H1 (cell line): ENCODE measurements at regions not wholly inside any gene's neighbourhood (a gene's known extent, or its start where the extent isn't known, plus 50 kb on each side); places are given as distances from the start of the nearest gene placed in this dataset.

Source experiments
- CTCF ChIA-PET: fragments of 300-600 bp; sonication (Branson Sonifier 250); formaldehyde crosslinking; loops from one replicate; lab custom pipeline; 2021; ENCODE audit not compliant: partially characterized antibody; lab: Charles Lee
- POLR2A ChIA-PET: fragments of 300-600 bp; sonication (Branson Sonifier 250); formaldehyde crosslinking; loops from one replicate; lab custom pipeline; 2021; ENCODE audit warnings: inconsistent platforms; ENCODE audit not compliant: partially characterized antibody; lab: Charles Lee
- DNase-seq, 2 experiments: peaks; one replicate each; pipeline versions ENCODE4 v3.0.0 to v3.0.0-alpha.2; 2010 to 2022; ENCODE audit warnings: low spot score in 2 of 2, low read depth in 1 of 2, mixed read lengths in 1 of 2
- FAIRE-seq: peaks from 2 replicates; lab custom pipeline; 2011; peaks lifted over from hg19 to GRCh38; lab: Jason Lieb, UNC
- H2AFZ ChIP-seq: 2 replicates; pipeline ENCODE4 v1.8.1; 2012; ENCODE audit warnings: low read length, inconsistent platforms
- H2AK5ac ChIP-seq: 2 replicates; pipeline ENCODE4 v1.6.1; 2013; ENCODE audit warnings: low read depth, low read length
- H2BK120ac ChIP-seq: replicated peaks from 2 replicates; pipeline ENCODE3; 2013; ENCODE audit warnings: low read depth, low read length, inconsistent platforms
- H2BK12ac ChIP-seq: 2 replicates; pipeline ENCODE4 v1.6.1; 2013; ENCODE audit warnings: low read depth, low read length
- H2BK15ac ChIP-seq: 2 replicates; pipeline ENCODE4 v1.6.1; 2013; ENCODE audit warnings: low read length
- H2BK20ac ChIP-seq: 2 replicates; pipeline ENCODE4 v1.6.1; 2013; ENCODE audit warnings: low read length
- H2BK5ac ChIP-seq: 2 replicates; pipeline ENCODE4 v1.6.1; 2013; ENCODE audit warnings: low read depth, low read length
- H3K14ac ChIP-seq: 2 replicates; pipeline ENCODE4 v1.6.1; 2013; ENCODE audit warnings: inconsistent platforms; ENCODE audit not compliant: insufficient read length
- H3K18ac ChIP-seq: 2 replicates; pipeline ENCODE4 v1.6.1; 2013; ENCODE audit warnings: low read length; ENCODE audit errors: extremely low read depth
- H3K23ac ChIP-seq: 2 replicates; pipeline ENCODE4 v1.6.1; 2013; ENCODE audit warnings: inconsistent platforms; ENCODE audit not compliant: insufficient read length
- H3K23me2 ChIP-seq: 2 replicates; pipeline ENCODE4 v1.6.1; 2013; ENCODE audit warnings: low read depth, low read length
- H3K27ac ChIP-seq: 2 replicates; pipeline ENCODE4 v1.6.1; 2011; ENCODE audit warnings: low read depth, low read length, inconsistent platforms
- H3K27me3 ChIP-seq, 4 experiments: replicated peaks in 1 of 4; 1 replicate in 1 of 4; 2 replicates in 3 of 4; pipeline versions ENCODE4 v1.6.1 to v1.8.1; 2011 to 2013; ENCODE audit warnings: low read length in 3 of 4, mild to moderate bottlenecking in 3 of 4, inconsistent platforms in 2 of 4, mixed read lengths in 2 of 4, moderate library complexity in 1 of 4; ENCODE audit not compliant: control insufficient read depth in 3 of 4, insufficient read depth in 3 of 4; ENCODE audit errors: extremely low read depth in 1 of 4
- H3K36me3 ChIP-seq, 4 experiments: 2 replicates each; pipeline versions ENCODE4 v1.6.1 to v1.8.1; 2011 to 2013; ENCODE audit warnings: mild to moderate bottlenecking in 4 of 4, low read length in 3 of 4, moderate library complexity in 2 of 4, control low read depth in 1 of 4, inconsistent platforms in 1 of 4; ENCODE audit not compliant: insufficient read depth in 4 of 4, control insufficient read depth in 2 of 4
- H3K4ac ChIP-seq: replicated peaks from 2 replicates; pipeline ENCODE3; 2013; ENCODE audit warnings: low read length, low read depth, mixed read lengths, inconsistent platforms; ENCODE audit not compliant: insufficient read length
- H3K4me1 ChIP-seq, 4 experiments: replicated peaks in 1 of 4; 1 replicate in 1 of 4; 2 replicates in 3 of 4; pipeline versions ENCODE4 v1.6.1 to v1.8.1; 2011 to 2013; ENCODE audit warnings: low read length in 3 of 4, inconsistent platforms in 2 of 4, mixed read lengths in 1 of 4; ENCODE audit not compliant: insufficient read depth in 4 of 4, control insufficient read depth in 3 of 4
- H3K4me2 ChIP-seq, 2 experiments: 2 replicates each; pipeline versions ENCODE4 v1.6.1 to v1.8.1; 2011 to 2013; ENCODE audit warnings: low read depth in 2 of 2, low read length in 2 of 2, control low read depth in 1 of 2, inconsistent platforms in 1 of 2, mild to moderate bottlenecking in 1 of 2; ENCODE audit not compliant: insufficient read depth in 1 of 2
- H3K4me3 ChIP-seq, 4 experiments: fragments of 200-600, 300-600 bp in 1 of 4; sonication (generic), shearing (Covaris generic), sonication (Bioruptor Twin) in 1 of 4; 2 replicates each; pipeline versions ENCODE4 v1.5.1 to v1.8.1; 2011 to 2016; ENCODE audit warnings: low read length in 4 of 4, low read depth in 3 of 4, control low read depth in 2 of 4, inconsistent platforms in 2 of 4, mild to moderate bottlenecking in 2 of 4, mixed read lengths in 1 of 4, moderate library complexity in 1 of 4; ENCODE audit not compliant: insufficient read depth in 2 of 4; ENCODE audit errors: extremely low read depth in 1 of 4
- H3K56ac ChIP-seq: replicated peaks from 2 replicates; pipeline ENCODE3; 2013; ENCODE audit warnings: low read depth, mild to moderate bottlenecking, mixed read lengths, low read length, inconsistent platforms; ENCODE audit not compliant: insufficient read length
- H3K79me1 ChIP-seq: 2 replicates; pipeline ENCODE4 v1.6.1; 2013; ENCODE audit warnings: low read depth, low read length, control low read depth
- H3K79me2 ChIP-seq, 2 experiments: 2 replicates each; pipeline versions ENCODE4 v1.6.1 to v1.8.1; 2012 to 2013; ENCODE audit warnings: low read length in 2 of 2, mild to moderate bottlenecking in 2 of 2, inconsistent platforms in 1 of 2; ENCODE audit not compliant: insufficient read depth in 2 of 2, control insufficient read depth in 1 of 2
- H3K9ac ChIP-seq, 4 experiments: replicated peaks in 1 of 4; 1 replicate in 1 of 4; 2 replicates in 3 of 4; pipeline versions ENCODE4 v1.6.1 to v1.8.1; 2011 to 2013; ENCODE audit warnings: low read depth in 3 of 4, low read length in 3 of 4, control low read depth in 2 of 4, mild to moderate bottlenecking in 2 of 4, moderate library complexity in 2 of 4, inconsistent platforms in 1 of 4; ENCODE audit errors: extremely low read depth in 1 of 4
- H3K9me3 ChIP-seq, 2 experiments: 2 replicates each; pipeline versions ENCODE4 v1.6.1 to v1.8.1; 2012 to 2013; ENCODE audit warnings: mild to moderate bottlenecking in 2 of 2, moderate library complexity in 2 of 2, control low read depth in 1 of 2, inconsistent platforms in 1 of 2, low read depth in 1 of 2, low read length in 1 of 2, mixed read lengths in 1 of 2; ENCODE audit not compliant: insufficient read depth in 2 of 2
- H4K20me1 ChIP-seq, 2 experiments: replicated peaks in 1 of 2; 2 replicates each; pipeline versions ENCODE3 to v1.8.1; 2011 to 2013; ENCODE audit warnings: inconsistent platforms in 2 of 2, low read length in 2 of 2, mild to moderate bottlenecking in 1 of 2; ENCODE audit not compliant: insufficient read depth in 2 of 2, control insufficient read depth in 1 of 2
- H4K5ac ChIP-seq: 2 replicates; pipeline ENCODE4 v1.6.1; 2013; ENCODE audit warnings: low read length, low read depth, mixed read lengths, inconsistent platforms; ENCODE audit not compliant: insufficient read length
- H4K8ac ChIP-seq: 2 replicates; pipeline ENCODE4 v1.8.0; 2013; ENCODE audit warnings: mild to moderate bottlenecking, moderate library complexity, low read length, inconsistent platforms; ENCODE audit not compliant: insufficient read depth; ENCODE audit errors: extremely low read depth
- H4K91ac ChIP-seq: replicated peaks from 2 replicates; pipeline ENCODE3; 2013; ENCODE audit warnings: low read length, mixed read lengths, inconsistent platforms; ENCODE audit not compliant: insufficient read length
- BACH1 ChIP-seq: IDR thresholded peaks from 2 replicates; pipeline ENCODE4 v1.6.1; 2012; ENCODE audit warnings: low read length, improper control_type of control experiment
- CBX5 ChIP-seq: fragments of 300-800, 300-1000 bp; sonication (generic); IDR thresholded peaks from 2 replicates; pipeline ENCODE4 v1.7.1; 2016; ENCODE audit warnings: antibody characterized with exemption, low read length, low read depth
- CTCF ChIP-seq, 3 experiments: IDR thresholded peaks; 1 replicate in 2 of 3; 2 replicates in 1 of 3; pipeline versions ENCODE4 v1.5.1 to v1.6.1; 2011; ENCODE audit warnings: low read length in 3 of 3, mild to moderate bottlenecking in 3 of 3, inconsistent platforms in 2 of 3, low read depth in 1 of 3, moderate library complexity in 1 of 3; ENCODE audit not compliant: insufficient read depth in 1 of 3; ENCODE audit errors: control extremely low read depth in 1 of 3
- GTF2F1 ChIP-seq: IDR thresholded peaks from 2 replicates; pipeline ENCODE4 v1.6.1; 2012; ENCODE audit warnings: low read depth, low read length, improper control_type of control experiment, borderline replicate concordance
- MAX ChIP-seq: IDR thresholded peaks from 2 replicates; pipeline ENCODE4 v1.6.1; 2012; ENCODE audit warnings: inconsistent platforms
- PHF8 ChIP-seq: fragments of 200-600 bp; sonication (generic); conservative IDR thresholded peaks from 2 replicates; pipeline ENCODE4 v1.7.1; 2012; ENCODE audit warnings: low read depth, mild to moderate bottlenecking, inconsistent platforms, low read length, moderate library complexity
- POLR2AphosphoS5 ChIP-seq: IDR thresholded peaks from 2 replicates; pipeline ENCODE4 v1.6.1; 2011; ENCODE audit warnings: low read depth, low read length
- RBBP5 ChIP-seq: IDR thresholded peaks from 2 replicates; pipeline ENCODE4 v1.7.1; 2012; ENCODE audit warnings: low read depth, mild to moderate bottlenecking, inconsistent platforms, low read length, moderate library complexity, borderline replicate concordance
- SP2 ChIP-seq: IDR thresholded peaks from 2 replicates; pipeline ENCODE4 v1.6.1; 2012; ENCODE audit warnings: mild to moderate bottlenecking, low read length, inconsistent platforms
- TAF7 ChIP-seq: optimal IDR thresholded peaks from 2 replicates; pipeline ENCODE3; 2011; ENCODE audit warnings: low read depth, mild to moderate bottlenecking, inconsistent platforms, low read length, moderate library complexity, borderline replicate concordance
- TBP ChIP-seq: IDR thresholded peaks from 2 replicates; pipeline ENCODE4 v1.6.1; 2011; ENCODE audit warnings: low read depth, low read length, improper control_type of control experiment
- YY1 ChIP-seq: IDR thresholded peaks from 2 replicates; pipeline ENCODE4 v1.6.1; 2011; ENCODE audit warnings: low read depth, mild to moderate bottlenecking, low read length
- WGBS, 2 experiments: shearing (Covaris generic) in 1 of 2; methylation state at CpG; one replicate each; pipeline versions ENCODE4 v1.1.6 to v1.1.7; 2013 to 2015; ENCODE audit warnings: low lambda C conversion rate in 2 of 2, mixed read lengths in 2 of 2, inconsistent platforms in 1 of 2, low coverage in 1 of 2, missing lambda C conversion rate in 1 of 2; ENCODE audit not compliant: insufficient replicate concordance in 2 of 2, insufficient coverage in 1 of 2, insufficient read length in 1 of 2; ENCODE audit errors: extremely low coverage in 1 of 2, missing lambda C conversion rate in 1 of 2; 5-methylcytosine and 5-hydroxymethylcytosine counted together

GRCh38 chr13:32923725-32924124, 92.5 kb upstream of the KL start:
- Histone ChIP-seq H3K23ac (no peak overlapping the region), H3K4ac (no peak overlapping the region), H2BK120ac (no peak overlapping the region), H4K91ac (no peak overlapping the region), H3K79me1 (no peaks in the 10 kb centered on the region), H3K18ac (no peak overlapping the region), H3K27me3 (no peaks in the 10 kb centered on the region), H3K27ac (no peak overlapping the region), H3K79me2 (no peaks in the 10 kb centered on the region), H3K4me1 (no peaks in the 10 kb centered on the region), H3K56ac (no peak overlapping the region), H4K20me1 (no peaks in the 10 kb centered on the region), H3K23me2 (no peaks in the 10 kb centered on the region), H3K36me3 (no peaks in the 10 kb centered on the region), H2BK12ac (no peak overlapping the region), H3K4me3 (no peak overlapping the region), H2BK20ac (no peak overlapping the region), H4K8ac (no peak overlapping the region), H2BK15ac (no peak overlapping the region), H4K5ac (no peak overlapping the region), H2BK5ac (no peak overlapping the region), H3K4me2 (no peak overlapping the region), H2AFZ (no peak overlapping the region)
- ChIA-PET CTCF (no interaction called here), POLR2A (no interaction called here)
- WGBS, 2 experiments: 80% methylated on average over 1 of the region's 1 CpG; no CpG with 5 or more reads in 1 of the 2 experiments
- no peak for DNase-seq
- TF ChIP-seq SP2 (no peak), YY1 (no peak), POLR2AphosphoS5 (no peak), GTF2F1 (no peak), PHF8 (no peak), MAX (no peak), TAF7 (no peak), RBBP5 (no peak), CBX5 (no peak), BACH1 (no peak), CTCF (IDR thresholded peaks at IDR 0.05; ENCODE audit: control extremely low read depth in 1 of 3, insufficient read depth in 1 of 3, low read depth in 1 of 3, low read length in 3 of 3) (no peak), TBP (no peak)
- TF ChIP-seq, all 59 proteins: peak for 0
- Histone ChIP-seq H2AK5ac (no peak overlapping the region), H3K14ac (no peak overlapping the region), H3K9ac (no peak overlapping the region), H3K9me3 (no peaks in the 10 kb centered on the region)
- FAIRE-seq: no peak
